HG03039 (cell line): ENCODE measurements at regions not wholly inside any gene's neighbourhood (a gene's known extent, or its start where the extent isn't known, plus 50 kb on each side); places are given as distances from the start of the nearest gene placed in this dataset.

Source experiments
- ATAC-seq: cut with Tn5 transposase; IDR thresholded peaks from one replicate; pipeline ENCODE4 v1.9.1; 2021; ENCODE audit warnings: mild to moderate bottlenecking, moderate library complexity; ENCODE audit not compliant: unreplicated experiment

DNA sequence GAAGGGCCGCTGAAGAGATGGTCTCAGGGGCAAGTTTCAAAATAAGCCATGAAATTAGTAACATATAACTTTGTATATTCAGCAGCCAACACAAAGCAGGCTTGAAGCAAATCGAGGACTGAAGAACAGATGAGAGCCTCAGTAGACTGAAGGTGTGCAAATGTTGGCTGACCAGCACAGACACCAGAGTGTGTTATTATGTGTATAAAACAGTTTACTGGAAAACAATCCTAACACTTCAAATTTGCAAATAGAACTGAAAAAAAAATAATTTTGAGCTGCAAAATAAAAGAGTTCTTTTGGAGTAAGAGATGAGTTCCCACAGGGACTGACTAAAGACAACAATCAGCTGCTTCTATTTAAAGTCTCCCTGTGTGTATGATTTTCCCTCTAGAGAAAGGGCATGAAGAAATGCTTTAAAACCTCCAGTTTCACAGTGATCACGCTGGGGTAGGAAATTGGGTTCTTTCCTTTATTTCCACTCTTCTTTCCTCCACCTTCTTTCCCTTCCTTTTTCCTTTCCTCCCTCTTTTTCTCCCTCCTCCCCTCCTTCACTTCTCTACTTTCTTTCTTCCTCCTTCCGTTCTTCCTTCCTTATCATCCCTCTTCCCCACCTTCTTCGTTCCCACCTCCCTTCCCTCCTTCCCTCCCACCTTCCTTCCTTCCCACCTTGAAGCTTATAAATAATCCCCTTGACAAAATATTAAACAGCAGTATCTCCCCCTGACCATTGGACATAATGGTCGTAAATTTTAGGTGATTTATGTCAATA, 383.9 kb upstream of the DCN start:
- ATAC-seq, result no peak

DNA sequence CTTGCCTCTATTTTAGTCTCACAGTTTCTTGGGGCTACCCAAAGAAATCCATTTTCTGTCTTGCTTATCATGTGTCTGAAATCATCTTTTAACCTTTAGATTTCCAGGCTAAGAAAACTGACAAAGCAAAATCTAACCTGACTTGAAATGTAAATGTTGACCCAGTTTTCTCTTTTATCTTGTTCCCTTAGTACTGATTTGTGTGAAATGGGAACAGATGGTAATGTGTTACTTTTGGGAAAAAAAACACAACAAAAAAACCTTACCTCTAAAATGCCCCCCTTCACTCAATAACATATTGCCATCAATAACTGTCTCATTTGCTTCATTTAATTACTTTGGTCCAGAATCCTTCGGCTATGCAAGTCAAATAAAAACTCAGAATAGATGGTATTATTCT, 383.2 kb upstream of the DCN start:
- no peak for ATAC-seq

DNA sequence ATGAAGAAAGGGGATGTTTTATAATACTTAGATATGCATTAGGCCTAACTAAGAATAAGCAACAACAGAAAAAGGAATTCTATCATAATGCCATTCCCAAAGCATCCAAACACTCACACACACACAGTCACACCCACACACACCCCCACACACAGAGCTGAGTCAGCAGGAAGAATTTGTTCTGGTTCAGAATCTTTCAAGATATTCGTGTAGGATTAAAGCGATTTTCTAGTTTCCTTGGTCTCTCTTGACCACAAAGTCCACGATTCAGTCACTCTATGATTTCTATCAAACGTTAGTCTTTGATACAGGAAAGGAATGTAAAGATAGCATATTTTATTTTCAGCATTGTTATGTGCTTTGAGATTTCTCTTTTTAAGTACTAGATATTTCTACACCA, 382.6 kb upstream of the DCN start:
- ATAC-seq, result no peak

DNA sequence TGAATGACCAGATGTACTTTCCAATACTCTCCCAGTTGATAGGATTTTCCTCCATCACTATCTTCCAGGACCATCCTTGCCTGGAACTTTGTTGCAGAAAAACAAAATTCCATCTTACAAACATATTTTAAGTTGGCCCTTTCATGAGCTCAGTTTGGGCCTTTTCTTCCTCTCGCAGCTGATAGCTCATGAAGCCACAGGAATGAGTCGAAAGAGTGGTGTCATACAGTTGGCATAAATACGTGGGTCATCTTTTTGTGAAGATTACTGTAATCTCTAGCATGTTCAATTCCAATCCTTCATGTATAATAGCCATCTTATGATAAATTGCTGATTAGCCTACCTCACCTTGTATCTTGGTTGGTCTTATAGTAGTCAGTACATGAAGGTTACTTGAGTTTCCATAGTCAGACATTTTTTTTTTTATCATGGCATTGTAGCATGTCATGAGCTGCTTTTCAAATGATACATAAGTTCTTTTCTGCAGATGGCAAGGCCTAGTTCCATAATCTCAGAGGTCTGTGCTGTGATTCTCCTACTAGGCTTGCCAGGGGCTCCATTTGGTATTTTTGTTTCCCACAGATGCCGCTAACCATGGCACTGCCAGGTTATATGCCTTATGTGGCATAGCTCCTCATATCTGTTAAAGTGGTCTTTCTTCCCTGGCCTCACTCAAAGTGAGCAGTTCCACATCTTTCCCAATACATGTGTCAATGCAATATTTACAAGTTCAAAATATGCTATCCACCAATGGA, 380.6 kb upstream of the DCN start:
- no peak for ATAC-seq

DNA sequence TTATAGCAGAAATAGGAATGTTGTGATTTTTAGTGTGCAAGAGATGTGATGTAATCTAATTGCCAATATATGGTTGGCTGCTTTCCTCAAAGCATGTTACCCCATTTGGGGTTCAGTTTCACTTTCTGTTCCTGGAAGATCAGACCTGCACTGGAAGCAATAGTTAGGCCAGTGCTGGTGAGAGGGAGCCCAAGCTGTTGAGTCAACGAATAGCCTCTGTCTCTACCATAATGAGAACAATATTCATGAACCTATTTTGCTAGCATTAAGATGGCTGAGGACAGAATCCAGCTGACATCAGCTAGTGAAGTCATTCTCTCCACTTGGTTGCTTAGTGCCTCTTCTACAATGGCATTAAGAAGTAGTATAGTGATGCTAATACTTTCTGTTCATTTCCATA, 379.9 kb upstream of the DCN start:
- ATAC-seq, result peak; percentile 73

DNA sequence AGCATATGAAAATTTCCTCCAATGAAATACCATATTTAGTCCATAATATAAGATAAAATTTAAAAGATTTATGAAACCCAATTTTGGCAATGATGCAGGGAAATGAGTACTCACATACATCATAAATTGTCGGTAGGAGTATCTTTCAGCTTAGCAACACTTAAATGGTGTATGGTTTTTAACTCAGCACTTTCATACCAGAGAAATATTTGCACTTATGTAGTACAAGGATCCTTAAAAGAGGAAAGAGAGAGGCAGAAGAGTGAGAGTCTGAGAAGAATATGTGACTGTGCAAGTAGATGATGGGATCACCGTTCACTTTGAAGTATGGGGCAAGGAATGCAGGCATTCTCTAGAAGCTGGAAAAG, 379.3 kb upstream of the DCN start:
- no peak for ATAC-seq

DNA sequence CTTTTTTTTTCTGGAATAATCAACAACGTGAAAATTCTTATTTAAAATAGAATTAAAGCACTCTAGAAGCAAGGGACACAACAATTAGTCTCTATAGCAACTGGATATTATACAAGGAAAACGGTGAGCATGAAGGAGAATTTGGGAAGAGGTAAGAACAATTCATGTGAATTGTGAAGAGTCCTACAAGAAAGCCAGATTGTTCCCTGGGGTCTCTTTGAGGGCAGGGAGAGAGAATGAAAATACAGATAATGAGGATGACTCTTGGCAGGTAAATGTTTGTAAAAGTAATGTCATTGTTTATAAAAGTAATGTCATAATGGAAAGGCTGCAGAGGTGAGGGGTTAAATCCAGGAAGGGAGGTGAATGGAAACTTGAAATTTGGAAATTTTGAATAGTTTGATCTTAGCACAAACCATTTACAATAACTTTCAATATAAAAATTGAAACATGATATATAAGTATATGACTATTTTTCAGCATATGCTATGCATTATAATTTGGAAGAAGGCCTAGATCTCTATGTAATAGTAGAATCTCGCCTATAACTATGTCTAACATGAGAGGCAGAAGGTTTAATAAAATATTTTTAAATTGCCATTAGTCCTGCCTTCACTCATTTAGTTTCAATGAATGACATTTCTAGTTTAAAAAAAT, 378.8 kb upstream of the DCN start:
- ATAC-seq, result no peak

DNA sequence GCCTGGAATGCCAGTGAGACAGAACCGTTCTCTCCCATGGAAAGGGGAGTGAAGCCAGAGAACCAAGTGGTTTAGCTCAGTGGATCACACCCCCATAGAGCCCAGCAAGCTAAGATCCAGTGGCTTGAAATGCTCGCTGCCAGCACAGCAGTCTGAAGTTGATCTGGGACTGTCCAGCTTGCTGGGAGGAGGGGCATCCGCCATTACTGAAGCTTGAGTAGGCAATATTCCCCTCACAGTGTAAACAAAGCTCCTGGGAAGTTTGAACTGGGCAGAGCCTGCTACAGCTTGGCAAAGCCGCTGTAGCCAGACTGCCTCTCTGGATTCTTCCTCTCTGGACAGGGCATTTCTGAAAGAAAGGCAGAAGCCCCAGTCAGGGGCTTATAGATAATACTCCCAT, 374.3 kb upstream of the DCN start:
- no peak for ATAC-seq

DNA sequence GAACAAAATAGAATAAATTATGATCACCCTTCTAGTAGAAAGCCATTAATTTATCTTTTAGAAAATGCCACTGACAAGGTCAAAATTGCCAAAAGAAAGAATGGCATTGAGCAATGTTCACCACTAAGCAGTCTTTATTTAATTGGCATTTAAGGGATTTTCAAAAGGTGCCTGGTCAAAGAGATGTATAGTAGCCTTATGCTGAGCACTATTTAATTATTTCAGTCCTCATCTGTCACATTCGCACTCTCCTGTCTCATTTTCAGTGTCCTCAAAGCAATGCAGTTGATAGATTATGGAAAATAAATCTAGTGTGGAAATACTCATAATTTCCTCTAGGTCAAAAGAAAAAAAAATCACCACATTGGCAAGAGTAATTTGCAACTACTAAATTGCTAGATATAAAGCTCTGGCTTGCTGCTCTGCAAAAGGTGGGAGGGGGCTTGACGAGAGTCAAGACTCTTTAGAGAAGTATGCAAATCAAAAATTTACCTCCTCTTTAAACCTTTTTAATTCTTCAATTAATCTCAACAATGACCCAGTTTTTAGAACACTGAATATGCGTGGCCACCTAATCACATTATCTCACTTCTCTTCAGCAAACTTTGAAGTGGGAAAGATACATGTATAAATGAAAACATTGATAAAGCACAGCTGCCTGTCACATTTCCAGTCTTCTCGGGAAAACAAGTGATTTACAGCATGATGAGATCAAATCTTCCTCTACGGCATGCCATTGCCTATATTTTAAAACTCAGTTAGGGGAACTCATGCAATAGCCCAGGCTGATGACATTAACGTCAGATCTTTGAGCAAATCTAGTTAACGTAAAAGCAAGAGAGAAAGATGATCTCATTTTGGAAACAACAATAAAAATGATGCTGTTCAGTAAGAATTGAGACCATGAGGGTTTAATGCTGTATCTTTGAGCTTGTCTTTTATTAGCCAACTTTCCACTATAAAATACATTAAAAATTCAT, 373.1 kb upstream of the DCN start:
- ATAC-seq, result no peak

DNA sequence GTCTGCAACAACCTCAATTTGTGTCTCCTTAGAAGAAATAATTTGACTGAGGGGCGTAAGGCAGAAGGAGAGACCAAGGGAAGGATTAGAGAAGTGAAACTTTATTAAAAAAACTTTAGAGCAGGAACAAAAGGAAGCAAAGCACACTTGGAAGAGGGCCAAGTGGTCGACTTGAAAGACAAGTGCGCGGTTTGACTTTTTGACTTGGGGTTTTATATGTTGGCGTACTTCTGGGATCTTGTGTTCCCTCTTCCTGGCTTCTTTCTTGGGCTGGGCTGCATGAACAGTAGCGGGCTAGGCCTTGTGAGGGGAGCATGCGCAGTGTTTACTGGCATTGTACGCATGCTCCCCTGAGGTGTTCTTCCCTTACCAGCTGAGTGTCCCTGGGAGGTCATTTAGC, 369.3 kb upstream of the DCN start:
- ATAC-seq, result no peak

DNA sequence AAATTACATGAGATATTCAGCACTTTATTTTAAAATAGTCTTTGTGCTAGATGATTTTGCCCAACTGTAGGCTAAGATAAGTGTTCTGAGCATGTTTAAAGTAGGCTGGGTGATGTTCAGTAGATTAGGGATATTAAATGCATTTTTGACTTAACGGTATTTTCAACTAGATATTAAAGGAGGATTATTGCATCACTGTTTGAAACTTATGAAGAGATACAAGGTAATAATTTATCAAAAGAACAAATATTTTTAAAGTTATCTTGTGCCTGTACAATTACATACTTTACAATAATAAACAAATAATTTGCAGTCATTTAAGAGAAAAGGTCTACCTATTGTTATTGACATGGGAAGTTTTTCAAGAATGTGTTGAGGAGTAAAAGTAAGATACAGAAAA, 368.6 kb upstream of the DCN start:
- no peak for ATAC-seq

DNA sequence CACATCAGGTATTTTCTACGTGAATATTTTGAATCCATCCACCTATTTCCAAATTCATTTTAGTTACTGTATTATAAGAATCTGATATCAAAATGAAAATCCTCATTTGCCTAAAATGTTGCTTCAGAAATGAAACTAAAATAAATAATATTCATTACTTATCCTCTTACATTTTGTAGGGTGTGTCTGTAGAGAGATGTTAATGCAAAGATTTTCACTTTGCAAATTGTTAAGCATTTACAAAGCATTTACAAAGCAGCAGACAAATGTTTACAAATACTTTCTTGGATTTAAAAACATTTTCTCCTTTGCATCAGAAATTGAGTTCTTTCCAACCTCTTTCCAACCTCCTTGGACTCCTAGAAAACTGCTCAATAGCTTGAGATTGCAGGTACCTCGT, 360.0 kb upstream of the DCN start:
- ATAC-seq, result no peak

DNA sequence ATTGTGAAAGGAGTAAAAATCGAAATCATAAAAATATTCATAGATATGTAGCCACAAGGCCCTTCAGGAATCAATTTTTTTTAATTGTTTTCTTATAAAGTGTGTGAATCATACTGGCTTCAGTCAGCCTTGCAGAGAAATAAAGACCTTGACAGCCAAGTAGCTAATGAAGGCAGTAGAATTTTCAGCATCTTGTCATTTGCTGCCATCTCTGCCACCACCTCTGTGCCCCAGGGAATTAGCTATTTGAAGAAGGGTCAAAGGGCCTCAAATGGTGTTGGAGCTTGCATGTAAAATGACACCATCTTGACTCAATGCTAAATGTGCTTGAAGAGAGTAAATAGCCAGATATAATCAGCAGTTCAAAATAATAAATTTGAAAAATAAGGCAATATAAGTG, 359.4 kb upstream of the DCN start:
- ATAC-seq, result no peak

DNA sequence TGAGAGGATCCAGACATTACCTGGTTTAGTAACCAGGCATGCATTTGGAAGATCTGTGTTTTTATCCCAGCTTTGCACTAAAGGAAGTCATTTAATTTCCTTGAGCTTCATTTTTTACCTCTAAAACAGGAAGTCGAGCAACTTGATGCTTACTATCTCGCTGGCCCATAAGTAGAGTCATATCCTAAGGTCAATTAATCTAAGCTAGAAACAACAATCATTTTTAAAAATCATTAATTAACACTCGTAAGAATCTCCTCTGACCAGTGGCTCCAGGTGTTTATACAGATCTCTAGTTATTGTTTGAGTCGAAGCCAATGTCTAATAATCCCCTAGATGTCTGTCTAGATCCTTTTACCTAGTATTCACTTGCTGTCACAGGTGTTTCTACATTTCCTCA, 355.8 kb upstream of the DCN start:
- ATAC-seq, result no peak

DNA sequence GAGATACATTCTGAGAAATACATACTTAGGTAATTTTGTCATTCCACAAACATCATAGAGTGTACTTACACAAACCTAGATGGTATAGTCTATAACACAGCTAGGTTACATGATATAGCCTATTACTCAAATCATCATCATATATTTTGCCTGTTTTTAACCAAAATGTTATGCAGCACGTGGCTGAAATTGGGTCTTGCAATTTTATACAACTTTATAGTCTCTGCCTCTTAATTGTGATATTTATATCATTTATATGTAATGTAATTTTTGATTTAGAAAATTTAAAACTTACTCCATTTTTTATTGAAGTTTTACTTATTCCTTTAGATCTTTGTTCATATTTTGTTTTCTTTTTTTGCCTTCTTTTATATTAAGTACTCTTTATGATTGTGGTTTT, 350.7 kb upstream of the DCN start:
- no peak for ATAC-seq

DNA sequence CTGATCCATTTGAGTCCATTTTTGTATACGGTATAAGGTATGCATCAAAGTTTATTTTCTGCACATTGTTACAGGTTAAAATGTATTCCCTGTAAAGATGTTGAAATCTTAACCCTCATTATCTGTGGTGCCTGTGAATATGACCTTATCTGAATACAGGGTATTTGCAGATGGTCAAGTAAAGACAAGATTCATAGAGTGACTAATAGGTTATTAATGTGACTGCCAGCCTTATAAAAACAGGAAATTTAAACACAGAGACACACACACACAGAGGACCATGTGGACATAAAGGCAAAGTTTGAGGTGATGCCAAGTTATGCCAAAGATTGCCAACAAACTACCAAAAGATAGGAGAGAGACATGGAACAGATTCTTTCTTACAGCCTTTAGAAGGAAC, 347.2 kb upstream of the DCN start:
- no peak for ATAC-seq

DNA sequence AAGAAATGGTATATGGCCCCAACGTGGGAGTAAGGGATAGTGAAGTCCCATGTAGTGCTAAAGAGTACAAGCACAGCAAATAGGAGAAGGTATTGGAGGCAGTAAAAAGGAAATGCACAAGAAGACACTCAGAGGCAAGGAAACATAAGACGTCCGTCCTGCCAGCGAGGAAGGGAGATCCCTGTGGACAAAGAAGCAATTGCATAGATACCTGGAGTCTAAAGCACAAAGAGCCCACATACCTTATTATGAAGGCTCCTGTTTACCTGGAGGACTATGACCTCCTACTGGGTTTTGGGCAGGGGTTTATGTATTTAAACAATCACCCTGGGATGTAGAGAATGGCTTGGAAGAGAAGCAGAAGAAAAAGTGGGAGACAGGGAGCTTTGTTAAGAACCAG, 341.2 kb upstream of the DCN start:
- no peak for ATAC-seq

DNA sequence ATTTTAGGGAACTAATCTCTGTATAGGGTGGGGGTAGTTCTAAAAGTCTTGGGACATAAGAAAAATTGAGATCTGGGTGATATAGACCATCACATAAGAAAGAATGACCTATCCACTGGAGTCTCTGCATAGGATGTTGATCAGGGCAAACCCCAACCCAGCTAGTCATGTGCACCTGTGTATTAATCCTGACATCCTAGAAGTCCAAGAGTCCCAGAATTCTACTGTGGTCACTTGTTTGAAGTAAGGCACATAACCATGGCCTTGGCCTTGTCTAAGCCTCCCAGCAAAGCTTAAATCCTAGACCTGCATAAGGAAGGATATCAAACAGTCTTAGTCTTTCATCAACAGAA, 334.1 kb upstream of the DCN start:
- ATAC-seq, result no peak

DNA sequence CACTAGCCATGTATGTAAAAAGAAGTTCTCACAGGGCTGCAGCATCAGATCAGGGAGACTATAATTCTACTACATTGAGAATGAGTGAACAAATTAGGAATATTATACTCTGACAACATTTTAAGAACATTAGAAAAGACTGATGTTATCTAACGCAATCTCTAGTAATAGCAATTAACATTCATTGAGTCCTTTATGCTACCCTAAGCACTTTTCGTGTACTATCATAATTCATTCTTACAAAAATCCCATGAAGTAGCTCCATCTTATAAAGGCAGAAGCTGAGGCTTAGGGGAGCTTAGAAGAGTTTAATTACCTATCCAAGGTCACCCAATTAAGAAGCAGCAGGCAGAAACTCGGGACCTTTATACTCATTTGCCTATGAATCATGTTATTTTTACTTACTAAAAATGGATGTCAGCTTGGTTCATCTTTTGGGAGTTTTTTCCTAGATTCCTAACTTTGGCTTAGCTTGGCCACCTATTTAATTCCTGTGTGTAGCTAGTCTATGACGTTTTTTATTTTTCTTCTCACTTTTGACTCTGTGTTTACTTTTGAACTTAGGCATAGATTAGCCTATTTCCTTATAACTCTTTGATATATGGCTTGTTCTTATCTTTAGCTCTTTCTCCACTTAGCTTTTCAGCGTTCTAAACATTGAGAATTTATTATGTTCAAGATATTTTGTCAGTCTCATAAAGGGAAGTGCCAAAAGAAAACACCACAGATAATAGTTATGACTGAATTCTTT, 333.5 kb upstream of the DCN start:
- ATAC-seq, result no peak

DNA sequence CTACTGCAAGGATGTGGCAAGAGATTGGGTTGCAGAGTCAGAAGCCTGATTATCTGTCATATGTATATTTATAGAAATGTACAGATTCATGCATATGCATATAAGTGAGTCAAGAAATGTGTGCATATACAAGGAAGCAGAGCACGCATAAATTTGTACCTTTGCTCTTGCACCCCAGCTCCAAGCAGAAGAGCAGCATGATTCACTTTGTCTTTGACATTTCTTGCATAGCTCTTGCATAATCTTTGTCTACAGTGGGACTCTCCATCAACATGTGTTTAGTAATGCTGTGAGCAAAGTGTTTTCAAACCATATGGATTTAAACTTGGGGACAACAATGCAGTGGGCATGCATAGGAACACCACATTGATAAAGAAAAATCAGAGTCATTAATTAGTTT, 330.7 kb upstream of the DCN start:
- ATAC-seq, result no peak
